Kidney (tissue), 13 donors: ENCODE measurements at regions not wholly inside any gene's neighbourhood (a gene's known extent, or its start where the extent isn't known, plus 50 kb on each side); places are given as distances from the start of the nearest gene placed in this dataset.

Experiments
- DNase-seq, 5 donors: peaks; one replicate each; pipeline ENCODE4 v3.0.0-alpha.2; 2013 to 2020
- FAIRE-seq: peaks from 2 replicates; lab custom pipeline; 2012; peaks lifted over from hg19 to GRCh38; lab: Jason Lieb, UNC
- H3K27ac ChIP-seq, 2 donors: one replicate each; pipeline ENCODE4 v1.7.0; 2013; ENCODE audit warnings: low read depth in 2 of 2, low read length in 2 of 2, inconsistent platforms in 1 of 2
- H3K27me3 ChIP-seq: one replicate; pipeline ENCODE4 v1.7.1; 2013; ENCODE audit warnings: low read length, inconsistent platforms; ENCODE audit not compliant: control insufficient read depth, insufficient read depth
- H3K36me3 ChIP-seq, 3 donors: one replicate each; pipeline versions ENCODE4 v1.7.0 to v1.7.1; 2013; ENCODE audit warnings: low read length in 3 of 3, control low read depth in 1 of 3, inconsistent platforms in 1 of 3; ENCODE audit not compliant: insufficient read depth in 3 of 3, control insufficient read depth in 2 of 3
- H3K4me1 ChIP-seq, 3 donors: one replicate each; pipeline versions ENCODE4 v1.7.0 to v1.7.1; 2013; ENCODE audit warnings: low read length in 3 of 3, inconsistent platforms in 1 of 3, low read depth in 1 of 3; ENCODE audit not compliant: control insufficient read depth in 2 of 3, insufficient read depth in 2 of 3
- H3K4me3 ChIP-seq, 3 donors: one replicate each; pipeline versions ENCODE4 v1.7.0 to v1.8.1; 2013; ENCODE audit warnings: low read length in 3 of 3, control low read depth in 1 of 3, inconsistent platforms in 1 of 3
- H3K9ac ChIP-seq, 3 donors: one replicate each; pipeline versions ENCODE4 v1.7.0 to v1.7.1; 2013; ENCODE audit warnings: low read length in 3 of 3, control low read depth in 1 of 3, inconsistent platforms in 1 of 3
- H3K9me3 ChIP-seq, 3 donors: one replicate each; pipeline versions ENCODE4 v1.7.0 to v1.7.1; 2013; ENCODE audit warnings: low read length in 3 of 3, control low read depth in 1 of 3, inconsistent platforms in 1 of 3; ENCODE audit not compliant: control insufficient read depth in 2 of 3, insufficient read depth in 1 of 3
- CTCF ChIP-seq: IDR thresholded peaks from 3 replicates; pipeline ENCODE4 v1.5.1; 2012; ENCODE audit warnings: mild to moderate bottlenecking, moderate library complexity, borderline replicate concordance; ENCODE audit not compliant: insufficient read depth; ENCODE audit errors: extremely low read depth
- intact Hi-C: fragments of 100-400 bp; cut with DNase I; formaldehyde crosslinking; loops from one replicate; pipeline ENCODE4 v1.11.1; 2022
- donor health status: control.
- donor health status: control.
- donor health status: control.
- donor health status: control.
- donor health status: control.
- donor health status: DM: yes; HTN: yes; CAD: no.
- donor health status: Normal renal cell carcinoma (clear cell type).

- peak overlapping the region in 1 of 3 donors; percentile 55 for H3K9ac ChIP-seq
Observed at GRCh38 chr10:114767986-114768821, 53.4 kb upstream of the FHIP2A start.

GRCh38 chr10:114770009-114770408 lies 51.6 kb upstream of the FHIP2A start:
- H3K27ac ChIP-seq: no peak overlapping the region
- H3K4me3 ChIP-seq: no peak overlapping the region
- no peak overlapping the region for H3K9ac ChIP-seq
- no peak for TF ChIP-seq CTCF
- H3K4me1 ChIP-seq: no peaks in the 10 kb centered on the region
- no peaks in the 10 kb centered on the region for H3K9me3 ChIP-seq
- no peaks in the 10 kb centered on the region for H3K27me3 ChIP-seq
- H3K36me3 ChIP-seq: no peaks in the 10 kb centered on the region
- FAIRE-seq: no peak
- no peak for DNase-seq
- intact Hi-C loops: no loop called here

More at GRCh38 chr10:114767986-114768821, 53.4 kb upstream of the FHIP2A start:
- Histone ChIP-seq H3K36me3 (no peaks in the 10 kb centered on the region), H3K9me3 (no peaks in the 10 kb centered on the region), H3K4me1 (no peaks in the 10 kb centered on the region), H3K27me3 (no peaks in the 10 kb centered on the region), H3K27ac (peak overlapping the region; percentile 54 to 58), H3K4me3 (peak overlapping the region in 2 of 3 donors; percentile 66 to 72)
- DNase-seq: peak in 4 of 5 donors; percentile 33 to 56 (median 42)
- no peak for FAIRE-seq
- intact Hi-C loops: no loop called here
- no peak for TF ChIP-seq CTCF

GRCh38 chr10:114771157-114771556 lies 50.4 kb upstream of the FHIP2A start:
- FAIRE-seq (no peak), DNase-seq (no peak)
- H3K4me1 ChIP-seq: no peaks in the 10 kb centered on the region
- no peaks in the 10 kb centered on the region for H3K27me3 ChIP-seq
- H3K27ac ChIP-seq: no peak overlapping the region
- H3K36me3 ChIP-seq: no peaks in the 10 kb centered on the region
- H3K4me3 ChIP-seq: no peak overlapping the region
- intact Hi-C loops: no loop called here
- TF ChIP-seq CTCF: no peak
- H3K9ac ChIP-seq: no peak overlapping the region
- H3K9me3 ChIP-seq: no peaks in the 10 kb centered on the region
